GM19395 (cell line): ENCODE measurements at regions not wholly inside any gene's neighbourhood (a gene's known extent, or its start where the extent isn't known, plus 50 kb on each side); places are given as distances from the start of the nearest gene placed in this dataset.
"Not testable (repeated sequence)": the region's sequence is repeated elsewhere in the genome, so short reads cannot be mapped to it uniquely, and the experiment has no call there.

Source experiments
- ATAC-seq: cut with Tn5 transposase; IDR thresholded peaks from one replicate; pipeline ENCODE4 v1.9.1; 2021; ENCODE audit warnings: mild to moderate bottlenecking, moderate library complexity; ENCODE audit not compliant: unreplicated experiment

- no peak for ATAC-seq
These were observed 120.1 kb downstream of the BOD1 start for GRCh38 chr5:173496129-173496882.

DNA sequence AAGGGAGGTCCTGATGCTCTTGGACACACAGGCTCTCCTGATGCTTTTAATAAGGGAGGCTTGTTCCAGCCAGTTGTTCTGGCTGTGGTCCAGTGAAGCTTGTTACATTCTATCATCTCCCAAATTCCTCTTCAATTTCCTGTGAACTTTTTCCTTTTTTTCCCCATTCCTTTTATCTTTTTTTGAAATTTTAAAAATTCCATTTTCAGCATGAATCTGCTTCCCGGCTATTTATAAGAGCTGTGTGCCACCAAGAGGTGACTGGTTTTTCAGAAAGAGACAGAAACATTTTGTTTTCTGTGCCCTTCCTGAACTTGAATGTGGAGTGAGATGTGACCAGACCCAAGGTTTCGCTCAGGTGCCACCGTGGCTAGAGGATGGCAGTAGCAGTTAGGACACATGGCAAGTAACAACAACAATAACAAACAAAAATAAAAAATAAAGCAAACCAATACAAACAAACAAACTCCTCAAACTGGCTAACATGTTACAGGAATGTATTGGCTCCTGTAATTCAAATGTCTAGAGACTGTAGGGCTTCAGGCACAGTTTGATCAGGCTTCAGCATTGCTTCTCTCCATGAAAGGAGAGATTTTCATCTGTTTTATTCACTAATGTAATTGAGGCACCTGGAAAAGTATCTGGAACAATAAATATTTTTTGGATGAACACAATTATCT lies 121.1 kb downstream of the BOD1 start:
- ATAC-seq = no peak

GRCh38 chr5:173494446-173494845 lies 122.0 kb downstream of the BOD1 start:
- ATAC-seq = no peak

DNA sequence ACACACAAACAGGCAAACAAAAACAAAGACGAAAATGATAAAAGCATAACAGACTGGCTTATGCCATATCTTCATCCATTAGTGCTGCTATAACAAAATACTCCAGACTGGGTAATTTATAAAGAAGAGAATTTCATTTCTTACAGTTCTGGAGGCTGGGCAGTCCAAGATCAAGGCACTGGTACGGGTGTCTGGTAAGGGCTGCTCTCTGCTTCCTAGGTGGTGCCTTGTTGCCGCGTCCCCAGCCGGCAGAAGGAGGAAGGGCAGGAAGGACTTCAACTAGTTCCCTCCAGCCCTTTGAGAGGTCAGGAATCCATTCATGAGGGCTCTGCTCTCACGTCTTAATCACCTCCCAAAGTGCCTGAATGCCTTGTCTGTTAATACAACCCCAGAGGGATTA lies 122.6 kb downstream of the BOD1 start:
- ATAC-seq = no peak

DNA sequence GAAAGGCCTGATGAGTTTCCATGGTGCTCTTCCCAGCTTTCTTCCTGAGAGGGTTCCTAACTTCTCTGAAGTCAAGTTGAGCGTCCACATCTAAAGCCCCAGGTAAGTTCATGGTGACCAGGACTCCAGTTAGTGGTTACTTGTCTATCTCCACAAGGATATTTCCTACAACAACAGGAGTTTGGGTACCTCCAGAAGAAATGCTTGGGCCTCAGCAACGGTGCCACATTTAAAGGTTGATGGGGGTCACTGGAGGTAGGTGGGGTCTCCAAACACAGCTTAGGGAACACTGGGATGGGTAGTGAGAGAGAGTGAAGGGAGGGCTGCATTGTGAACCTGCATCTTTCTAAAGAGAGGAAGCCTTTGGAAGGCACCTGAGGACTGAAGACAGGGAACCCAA lies 123.4 kb downstream of the BOD1 start:
- no peak for ATAC-seq

- no peak for ATAC-seq
These were observed 125.8 kb downstream of the BOD1 start for GRCh38 chr5:173490681-173491080.

DNA sequence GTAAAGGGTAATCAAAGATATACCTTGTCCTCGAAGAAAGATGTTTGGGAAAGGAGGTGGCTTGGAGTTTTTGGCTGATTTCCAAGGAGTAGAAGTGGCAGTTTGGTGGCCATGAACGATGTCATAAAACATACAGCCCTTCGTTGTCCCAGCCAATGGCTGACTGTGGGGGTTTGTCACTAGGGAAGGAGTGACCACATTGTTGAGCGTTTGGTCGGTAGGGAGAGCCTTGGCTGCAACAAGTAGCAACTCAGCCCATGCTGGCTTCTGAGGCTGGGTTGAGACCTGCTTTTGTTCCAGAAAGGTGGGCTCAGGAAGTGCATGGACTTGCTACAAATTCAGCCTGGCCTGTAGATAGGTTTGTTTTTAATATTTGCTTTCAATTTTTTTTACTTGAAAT lies 128.3 kb downstream of the BOD1 start:
- no peak for ATAC-seq

- ATAC-seq = no peak
These were observed 129.2 kb downstream of the BOD1 start for GRCh38 chr5:173487300-173487699.

DNA sequence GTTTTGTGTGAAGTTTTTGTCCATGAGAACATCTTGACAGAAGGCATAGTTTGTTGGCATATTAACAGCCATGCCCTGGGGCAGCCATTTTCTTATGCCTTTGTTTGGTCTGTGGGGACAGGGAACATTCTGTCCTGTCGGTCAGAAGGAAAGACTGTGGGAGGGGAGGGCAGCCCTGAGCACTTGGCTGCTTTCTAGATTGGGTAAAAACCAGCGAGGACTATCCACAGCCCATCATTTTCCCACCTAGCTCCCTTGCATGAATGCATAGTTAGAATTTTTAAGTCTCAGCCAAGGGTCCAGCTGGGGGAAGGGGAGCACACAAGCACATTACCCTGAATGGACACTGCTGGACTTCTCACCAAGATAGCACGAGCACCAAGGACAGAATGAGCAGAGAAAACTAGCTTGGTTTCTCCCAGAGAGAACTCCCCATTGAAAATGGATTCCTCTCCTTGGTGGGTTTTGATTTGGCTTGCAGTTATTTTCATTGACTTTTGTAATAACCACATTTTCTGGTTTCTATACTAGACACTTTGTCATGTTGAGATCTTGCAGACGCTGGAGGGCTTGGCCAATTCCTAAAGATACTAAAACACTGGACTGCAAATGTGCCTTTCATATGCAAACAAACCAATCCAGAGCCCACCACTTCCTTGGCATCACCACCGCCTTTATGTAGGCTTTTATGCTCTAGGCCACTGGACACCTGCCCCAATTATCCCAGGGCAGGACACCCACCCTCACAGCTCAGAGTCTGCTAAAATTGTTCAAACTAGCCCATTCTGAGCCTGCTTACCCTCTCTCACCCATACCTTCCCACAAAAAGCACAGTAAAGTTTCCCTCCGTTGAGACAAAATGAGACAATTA lies 129.9 kb downstream of the BOD1 start:
- no peak for ATAC-seq

DNA sequence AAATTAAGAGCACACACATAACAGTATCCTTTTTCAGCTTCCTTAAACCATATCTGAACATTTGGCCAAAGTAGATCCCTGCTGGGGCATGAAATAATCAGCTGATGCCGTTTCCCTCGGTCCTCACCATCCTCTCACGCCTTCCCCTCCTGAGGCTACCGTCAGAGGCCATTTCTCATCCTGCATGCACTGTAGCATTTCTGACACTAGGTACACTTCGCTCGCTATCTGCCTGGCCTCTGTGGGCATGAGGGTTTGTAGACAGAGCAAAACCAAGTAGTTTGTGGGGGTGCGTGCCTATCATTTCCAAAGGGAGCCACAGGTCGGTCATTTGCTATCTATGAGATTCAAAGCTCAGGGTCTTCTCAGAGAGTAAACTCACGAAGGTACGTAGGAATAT lies 131.9 kb downstream of the BOD1 start:
- ATAC-seq = no peak

DNA sequence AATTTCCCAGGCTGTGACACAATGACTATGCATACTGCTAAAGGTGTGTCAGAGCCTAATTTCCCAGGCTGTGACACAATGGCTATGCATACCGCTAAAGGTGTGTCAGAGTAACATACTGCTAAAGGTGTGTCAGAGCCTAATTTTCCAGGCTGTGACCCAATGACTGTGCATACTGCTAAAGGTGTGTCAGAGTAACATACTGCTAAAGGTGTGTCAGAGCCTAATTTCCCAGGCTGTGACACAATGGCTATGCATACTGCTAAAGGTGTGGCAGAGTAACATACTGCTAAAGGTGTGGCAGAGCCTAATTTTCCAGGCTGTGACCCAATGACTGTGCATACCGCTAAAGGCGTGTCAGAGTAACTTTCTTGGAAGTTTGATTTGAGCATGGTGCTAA lies 132.9 kb downstream of the BOD1 start:
- not testable (repeated sequence) for ATAC-seq

DNA sequence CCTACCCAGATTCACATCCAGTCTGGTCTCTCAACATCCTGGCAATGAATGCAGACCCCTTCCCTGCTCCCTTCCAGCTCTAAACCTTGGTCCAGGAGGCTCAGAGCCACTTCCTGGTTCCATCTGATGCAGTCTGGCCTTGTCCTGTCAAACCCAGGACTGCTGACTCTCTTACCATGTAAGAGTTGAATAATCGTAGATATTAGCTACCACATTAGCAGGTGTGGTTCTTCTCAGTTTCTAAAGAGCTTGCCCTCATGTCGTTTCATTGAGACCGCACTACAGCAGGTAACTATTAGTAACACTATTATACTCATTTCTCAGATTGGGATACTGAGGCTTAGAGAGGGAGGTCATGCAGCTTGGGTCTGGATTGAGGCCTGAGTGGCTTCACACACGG lies 133.3 kb downstream of the BOD1 start:
- ATAC-seq = no peak

DNA sequence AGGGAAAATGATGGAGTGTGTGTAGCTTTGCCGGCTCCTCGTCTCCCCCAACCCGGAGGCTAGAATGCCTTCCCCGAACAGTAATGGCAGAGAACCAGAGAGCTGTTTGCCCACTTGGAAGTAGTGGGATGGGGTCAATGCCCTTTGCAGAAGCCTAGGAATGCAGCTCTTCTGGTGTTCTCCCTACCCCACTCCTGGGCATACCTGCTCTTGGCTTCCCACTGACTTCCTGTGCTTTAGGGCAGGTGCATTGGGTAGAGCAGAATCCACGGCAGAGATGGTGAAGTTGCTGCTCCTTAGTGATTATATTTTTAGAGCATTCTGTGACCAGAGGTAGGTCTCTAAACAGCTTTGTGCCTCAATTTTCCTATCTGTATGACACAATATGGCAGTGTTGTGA lies 134.6 kb downstream of the BOD1 start:
- ATAC-seq = no peak

DNA sequence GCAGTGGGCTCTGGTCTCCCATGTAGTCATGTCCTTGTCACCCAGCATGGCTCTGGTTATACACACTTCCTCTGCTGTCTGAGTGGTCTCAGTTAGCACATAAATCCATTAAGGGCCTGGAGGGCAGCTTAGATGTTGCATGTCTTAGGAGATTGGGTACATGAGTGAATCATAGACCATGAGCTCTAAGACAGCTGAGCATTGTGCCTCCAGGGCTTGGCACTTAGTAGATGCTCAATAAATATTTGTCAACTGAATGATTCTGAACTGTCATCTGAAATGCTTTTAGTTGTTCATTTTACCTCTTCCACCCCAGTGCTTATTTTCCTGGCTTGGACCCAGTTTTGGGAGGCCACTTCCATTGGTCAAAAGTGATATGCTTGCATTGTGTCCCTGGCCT lies 135.6 kb downstream of the BOD1 start:
- ATAC-seq = no peak

- ATAC-seq = no peak
These were observed 136.7 kb downstream of the BOD1 start for GRCh38 chr5:173479711-173480110.

DNA sequence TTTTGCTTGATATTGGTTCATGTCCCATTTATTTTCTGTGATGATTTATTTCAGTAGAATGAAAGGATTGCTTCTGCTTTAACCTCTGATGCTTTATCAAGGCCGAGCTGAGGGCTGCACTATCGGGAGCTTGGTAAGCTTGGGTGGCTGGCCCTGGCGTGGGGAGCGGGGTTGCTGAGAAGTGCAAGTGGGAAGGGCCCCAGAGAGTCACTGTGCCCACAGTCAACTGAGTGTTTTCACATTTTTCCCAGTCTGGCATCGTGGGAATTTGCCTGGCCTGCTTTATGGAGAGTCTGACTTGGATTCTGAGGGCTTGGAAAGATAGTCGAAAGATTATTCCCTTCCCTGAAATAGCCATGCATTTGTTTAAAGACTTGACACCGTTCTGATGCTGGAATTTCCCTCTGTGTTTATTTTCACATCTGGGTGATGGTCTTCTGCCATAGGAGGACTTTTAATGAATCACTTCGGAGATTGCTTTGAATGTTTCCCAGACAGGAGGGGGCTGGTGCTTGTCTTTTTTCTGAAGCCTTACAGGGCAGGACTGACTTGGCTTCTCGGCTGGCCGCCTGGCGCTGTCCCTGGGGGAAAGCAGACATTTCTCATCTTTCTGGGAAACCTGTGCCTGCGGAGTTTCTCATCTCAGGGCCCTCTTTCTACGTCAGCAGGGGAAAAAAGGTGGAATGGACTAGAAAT lies 139.0 kb downstream of the BOD1 start:
- ATAC-seq = no peak

DNA sequence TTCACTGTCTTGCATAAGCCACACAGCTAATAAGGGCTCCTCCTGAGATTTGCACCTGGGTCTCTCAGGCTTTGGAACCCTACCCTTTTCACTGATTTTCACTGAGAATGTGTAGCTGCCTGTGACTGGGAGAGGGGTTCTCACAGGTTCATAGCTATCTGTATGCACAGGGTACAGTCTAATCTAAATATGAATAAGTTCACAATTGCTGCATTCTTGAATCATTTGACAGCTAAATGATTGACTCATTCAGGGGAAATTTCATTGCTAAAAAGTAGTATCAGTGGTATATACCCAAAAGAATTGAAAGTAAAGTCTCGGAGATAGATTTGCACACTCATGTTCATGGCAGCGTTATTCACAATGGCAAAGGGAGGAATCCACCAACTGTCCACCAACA lies 140.7 kb downstream of the BOD1 start:
- no peak for ATAC-seq

- ATAC-seq = no peak
These were observed 141.6 kb downstream of the BOD1 start for GRCh38 chr5:173474881-173475287.

DNA sequence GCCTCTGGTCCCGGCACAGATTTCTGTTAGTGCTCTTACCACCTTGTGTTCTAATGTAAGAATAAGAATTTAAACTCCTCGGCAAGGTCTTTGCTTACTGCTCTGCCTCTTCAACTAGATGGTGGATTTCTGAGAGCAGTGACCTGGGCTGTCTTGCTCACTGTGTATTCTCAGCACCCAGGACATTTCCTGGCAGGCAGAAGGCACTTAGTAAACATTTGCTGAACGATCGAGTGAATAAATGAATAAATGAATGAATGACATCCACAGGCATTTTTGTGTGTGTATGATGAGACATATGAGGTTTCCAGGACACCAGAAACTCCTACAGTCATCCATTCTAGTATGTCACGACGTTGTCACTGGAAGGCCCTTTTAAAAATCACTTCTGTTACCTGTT lies 143.2 kb downstream of the BOD1 start:
- ATAC-seq = no peak

GRCh38 chr5:173472784-173473278 lies 143.6 kb downstream of the BOD1 start:
- no peak for ATAC-seq

- no peak for ATAC-seq
These were observed 143.9 kb upstream of the STC2 start for GRCh38 chr5:173472164-173472563.
